ENCODE measurements at regions not wholly inside any gene's neighbourhood (a gene's known extent, or its start where the extent isn't known, plus 50 kb on each side); places are given as distances from the start of the nearest gene placed in this dataset.

DNA sequence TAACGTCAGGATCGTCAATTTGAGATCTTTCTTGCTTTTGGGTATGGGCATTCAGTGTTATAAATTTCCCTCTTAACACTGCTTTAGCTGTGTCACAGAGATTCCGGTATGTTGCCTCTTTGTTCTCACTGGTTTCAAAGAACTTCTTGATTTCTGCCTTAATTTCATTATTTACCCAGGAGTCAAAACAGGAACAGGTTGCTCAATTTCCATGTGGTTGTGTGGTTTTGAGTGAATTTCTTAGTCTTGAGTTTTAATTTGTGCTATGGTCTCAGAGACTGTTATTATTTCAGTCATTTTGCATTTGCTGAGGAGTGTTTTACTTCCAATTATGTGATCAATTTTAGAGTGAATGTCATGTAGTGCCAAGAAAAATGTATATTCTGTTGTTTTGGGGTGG is 153.1 kb downstream of the PCDH17 start:
- no peaks in the 10 kb centered on the region for H3K27me3 ChIP-seq (replicated peaks; ENCODE audit: control insufficient read depth, insufficient read depth, low read length)
- no peaks in the 10 kb centered on the region for H3K36me3 ChIP-seq (ENCODE audit: control insufficient read depth, insufficient read depth, low read length)
- H3K4me3 ChIP-seq (replicated peaks; ENCODE audit: low read depth, low read length): no peak overlapping the region
- DNase-seq (ENCODE audit: extremely low read depth, insufficient read length): no peak
- TF ChIP-seq CTCF (IDR thresholded peaks at IDR 0.05; ENCODE audit: insufficient read depth, low read length, poor library complexity, severe bottlenecking): no peak

GRCh38 chr13:57787058-57787791 is 155.7 kb downstream of the PCDH17 start:
- no peaks in the 10 kb centered on the region for H3K27me3 ChIP-seq (replicated peaks; ENCODE audit: control insufficient read depth, insufficient read depth, low read length)
- no peak for TF ChIP-seq CTCF (IDR thresholded peaks at IDR 0.05; ENCODE audit: insufficient read depth, low read length, poor library complexity, severe bottlenecking)
- DNase-seq (ENCODE audit: extremely low read depth, insufficient read length): no peak
- no peak overlapping the region for H3K4me3 ChIP-seq (replicated peaks; ENCODE audit: low read depth, low read length)
- no peaks in the 10 kb centered on the region for H3K36me3 ChIP-seq (ENCODE audit: control insufficient read depth, insufficient read depth, low read length)

DNA sequence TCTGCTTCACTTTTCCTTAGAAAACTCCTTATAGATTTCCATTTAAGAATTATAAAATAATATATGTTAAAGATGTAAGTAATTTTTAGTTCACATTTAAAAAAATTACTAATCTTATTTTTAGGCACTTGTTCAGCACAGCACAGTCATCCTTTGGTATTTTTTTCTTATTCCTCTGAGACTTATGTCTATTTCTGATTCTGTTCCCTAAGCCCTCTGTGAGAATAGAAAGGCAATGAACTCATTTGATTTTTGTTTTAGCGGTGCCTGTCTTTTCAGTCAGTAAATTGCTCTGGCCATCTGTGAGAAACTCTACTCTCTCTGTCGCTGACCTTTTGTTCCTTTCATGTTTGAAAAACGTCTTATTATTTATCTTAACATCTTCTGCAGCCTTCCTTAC is 168.1 kb downstream of the PCDH17 start:
- Histone ChIP-seq H3K4me3 (replicated peaks; ENCODE audit: low read depth, low read length) (no peak overlapping the region), H3K27me3 (replicated peaks; ENCODE audit: control insufficient read depth, insufficient read depth, low read length) (no peaks in the 10 kb centered on the region), H3K36me3 (ENCODE audit: control insufficient read depth, insufficient read depth, low read length) (no peaks in the 10 kb centered on the region)
- DNase-seq (ENCODE audit: extremely low read depth, insufficient read length): no peak
- no peak for TF ChIP-seq CTCF (IDR thresholded peaks at IDR 0.05; ENCODE audit: insufficient read depth, low read length, poor library complexity, severe bottlenecking)

DNA sequence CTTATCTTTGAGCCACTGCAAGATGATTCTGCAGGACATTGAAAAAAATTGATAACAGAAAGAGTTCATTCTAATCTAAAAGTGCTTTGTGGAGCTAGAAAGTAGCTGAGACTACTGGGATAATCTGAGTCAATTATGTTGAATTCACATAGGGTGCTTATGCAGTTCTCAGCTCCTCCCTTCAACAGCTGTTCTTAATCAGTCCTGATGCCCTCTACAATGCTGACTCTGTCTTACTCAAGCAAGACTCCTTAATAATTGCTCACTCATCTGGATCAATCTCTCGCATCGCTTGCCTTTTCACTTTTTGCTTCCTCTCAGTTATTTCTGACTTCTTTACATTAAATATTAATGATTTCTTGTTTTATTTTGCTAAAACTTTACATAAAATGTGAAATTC is 182.1 kb downstream of the PCDH17 start:
- Histone ChIP-seq H3K36me3 (ENCODE audit: control insufficient read depth, insufficient read depth, low read length) (no peaks in the 10 kb centered on the region), H3K4me3 (replicated peaks; ENCODE audit: low read depth, low read length) (no peak overlapping the region), H3K27me3 (replicated peaks; ENCODE audit: control insufficient read depth, insufficient read depth, low read length) (no peaks in the 10 kb centered on the region)
- no peak for TF ChIP-seq CTCF (IDR thresholded peaks at IDR 0.05; ENCODE audit: insufficient read depth, low read length, poor library complexity, severe bottlenecking)
- no peak for DNase-seq (ENCODE audit: extremely low read depth, insufficient read length)

- no peak for TF ChIP-seq CTCF (IDR thresholded peaks at IDR 0.05; ENCODE audit: insufficient read depth, low read length, poor library complexity, severe bottlenecking)
- H3K36me3 ChIP-seq (ENCODE audit: control insufficient read depth, insufficient read depth, low read length): no peaks in the 10 kb centered on the region
- DNase-seq (ENCODE audit: extremely low read depth, insufficient read length): no peak
- H3K4me3 ChIP-seq (replicated peaks; ENCODE audit: low read depth, low read length): no peak overlapping the region
- H3K27me3 ChIP-seq (replicated peaks; ENCODE audit: control insufficient read depth, insufficient read depth, low read length): no peaks in the 10 kb centered on the region
Observed at GRCh38 chr13:57815600-57815999, 184.1 kb downstream of the PCDH17 start.

- no peaks in the 10 kb centered on the region for H3K27me3 ChIP-seq (replicated peaks; ENCODE audit: control insufficient read depth, insufficient read depth, low read length)
- no peaks in the 10 kb centered on the region for H3K36me3 ChIP-seq (ENCODE audit: control insufficient read depth, insufficient read depth, low read length)
- DNase-seq (ENCODE audit: extremely low read depth, insufficient read length): no peak
- no peak overlapping the region for H3K4me3 ChIP-seq (replicated peaks; ENCODE audit: low read depth, low read length)
- TF ChIP-seq CTCF (IDR thresholded peaks at IDR 0.05; ENCODE audit: insufficient read depth, low read length, poor library complexity, severe bottlenecking): no peak
Observed at GRCh38 chr13:57820924-57821323, 189.4 kb downstream of the PCDH17 start.

Data from GM06990 (cell line).